Tibial nerve (tissue), 4 donors: ENCODE measurements at regions not wholly inside any gene's neighbourhood (a gene's known extent, or its start where the extent isn't known, plus 50 kb on each side); places are given as distances from the start of the nearest gene placed in this dataset.

ENCODE experiments used
- EP300 ChIP-seq, 2 donors: sonication (generic); formaldehyde crosslinking; IDR thresholded peaks; one replicate each; pipeline ENCODE4 v1.6.1; 2017; ENCODE audit warnings: antibody characterized with exemption in 2 of 2, mild to moderate bottlenecking in 1 of 2
- POLR2A ChIP-seq, 2 donors: fragments of 450-650 bp; IDR thresholded peaks; one replicate each; pipeline ENCODE4 v1.6.1; 2017; ENCODE audit warnings: antibody characterized with exemption in 2 of 2, mild to moderate bottlenecking in 2 of 2, moderate library complexity in 2 of 2
- TF ChIP-seq, protein P1 (sequence below), 5 experiments: fragments of 200-600 bp in 3 of 5; fragments of 450-650 bp in 2 of 5; sonication (generic) in 3 of 5; IDR thresholded peaks; one replicate each; pipeline ENCODE4 v1.5.1; 2016 to 2019; ENCODE audit warnings: antibody characterized with exemption in 5 of 5, mild to moderate bottlenecking in 3 of 5, moderate library complexity in 2 of 5

DNA sequence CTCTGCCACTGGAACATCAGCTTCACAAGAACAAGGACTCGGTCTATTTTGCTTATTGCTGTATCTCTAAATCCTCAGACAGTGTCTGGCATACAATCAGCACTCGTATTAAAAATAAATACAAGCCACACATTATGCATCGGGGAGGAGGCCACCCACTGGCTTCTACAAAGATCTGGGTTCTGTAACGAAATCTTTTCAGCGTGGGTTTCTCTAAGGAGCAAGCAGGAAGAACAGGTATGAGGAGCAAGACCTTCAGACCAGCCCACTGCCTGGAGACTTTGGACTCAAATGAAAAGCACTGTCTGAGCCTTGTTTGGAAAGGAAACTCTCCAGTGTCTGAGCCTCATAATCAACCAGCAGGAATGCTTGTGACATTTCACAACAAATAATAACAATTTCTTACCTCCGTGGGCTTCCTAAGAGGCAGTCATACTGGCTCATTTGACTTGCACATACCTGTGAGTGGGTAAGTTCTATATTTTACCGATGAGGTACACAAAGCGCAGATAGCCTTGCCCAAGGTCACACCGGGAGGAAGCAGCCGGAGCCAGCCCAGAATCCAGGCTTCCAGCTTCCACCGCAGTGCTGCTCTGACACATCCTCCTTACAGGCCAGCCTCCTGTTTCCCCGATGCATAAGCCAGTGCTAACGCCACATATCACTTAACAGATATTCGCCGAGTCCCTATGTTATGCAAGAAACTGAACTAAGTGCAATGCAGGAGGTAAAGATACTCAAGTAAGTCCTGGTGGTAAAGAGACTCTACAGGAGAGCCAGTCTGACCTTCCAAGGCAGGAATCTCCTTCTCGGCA is 118.6 kb upstream of the TNRC6C start:
- no peak for TF ChIP-seq POLR2A (IDR thresholded peaks at IDR 0.05)
- TF ChIP-seq, protein P1, sequence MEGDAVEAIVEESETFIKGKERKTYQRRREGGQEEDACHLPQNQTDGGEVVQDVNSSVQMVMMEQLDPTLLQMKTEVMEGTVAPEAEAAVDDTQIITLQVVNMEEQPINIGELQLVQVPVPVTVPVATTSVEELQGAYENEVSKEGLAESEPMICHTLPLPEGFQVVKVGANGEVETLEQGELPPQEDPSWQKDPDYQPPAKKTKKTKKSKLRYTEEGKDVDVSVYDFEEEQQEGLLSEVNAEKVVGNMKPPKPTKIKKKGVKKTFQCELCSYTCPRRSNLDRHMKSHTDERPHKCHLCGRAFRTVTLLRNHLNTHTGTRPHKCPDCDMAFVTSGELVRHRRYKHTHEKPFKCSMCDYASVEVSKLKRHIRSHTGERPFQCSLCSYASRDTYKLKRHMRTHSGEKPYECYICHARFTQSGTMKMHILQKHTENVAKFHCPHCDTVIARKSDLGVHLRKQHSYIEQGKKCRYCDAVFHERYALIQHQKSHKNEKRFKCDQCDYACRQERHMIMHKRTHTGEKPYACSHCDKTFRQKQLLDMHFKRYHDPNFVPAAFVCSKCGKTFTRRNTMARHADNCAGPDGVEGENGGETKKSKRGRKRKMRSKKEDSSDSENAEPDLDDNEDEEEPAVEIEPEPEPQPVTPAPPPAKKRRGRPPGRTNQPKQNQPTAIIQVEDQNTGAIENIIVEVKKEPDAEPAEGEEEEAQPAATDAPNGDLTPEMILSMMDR (IDR thresholded peaks at IDR 0.05): no peak
- no peak for TF ChIP-seq EP300 (IDR thresholded peaks at IDR 0.05)
